ENCODE measurements at regions not wholly inside any gene's neighbourhood (a gene's known extent, or its start where the extent isn't known, plus 50 kb on each side); places are given as distances from the start of the nearest gene placed in this dataset.

GRCh38 chr5:96196890-96197289 lies 235.2 kb upstream of the ELL2 start:
- POLR2A ChIA-PET (ENCODE audit: unreplicated experiment) = no interaction called here
- no peak overlapping the region for H2AFZ ChIP-seq
- H3K79me2 ChIP-seq (ENCODE audit: low read depth) = no peaks in the 10 kb centered on the region
- CTCF ChIA-PET = no interaction called here
- H4K20me1 ChIP-seq (ENCODE audit: insufficient read depth) = no peaks in the 10 kb centered on the region
- DNase-seq = no peak
- TF ChIP-seq CTCF (conservative IDR thresholded peaks at IDR 0.05) (no peak), EZH2 (IDR thresholded peaks at IDR 0.05; ENCODE audit: low read depth) (no peak)
- H3K27ac ChIP-seq = no peak overlapping the region
- H3K4me1 ChIP-seq (replicated peaks; ENCODE audit: insufficient read depth) = no peaks in the 10 kb centered on the region
- H3K9me2 ChIP-seq (ENCODE audit: insufficient read depth) = no peaks in the 10 kb centered on the region
- no peaks in the 10 kb centered on the region for H3K36me3 ChIP-seq (ENCODE audit: low read depth)
- H3F3A ChIP-seq (ENCODE audit: insufficient read depth, low read depth) = no peaks in the 10 kb centered on the region
- H3K4me3 ChIP-seq = no peak overlapping the region
- intact Hi-C loops (cut with micrococcal nuclease; ENCODE audit: unreplicated experiment) = no loop called here
- no peak overlapping the region for H3K4me2 ChIP-seq
- BruUV-seq (replicated peaks) = no TSS peak
- H3K9me3 ChIP-seq (ENCODE audit: insufficient read depth, low read depth) = no peaks in the 10 kb centered on the region; the same call in 1 of the 2 replicates
- no peaks in the 10 kb centered on the region for H3K27me3 ChIP-seq (ENCODE audit: insufficient read depth, low read depth)

- Histone ChIP-seq H3F3A (ENCODE audit: insufficient read depth, low read depth) (no peaks in the 10 kb centered on the region), H3K9me3 (ENCODE audit: insufficient read depth, low read depth) (no peaks in the 10 kb centered on the region; the same call in 1 of the 2 replicates), H3K27me3 (ENCODE audit: insufficient read depth, low read depth) (no peaks in the 10 kb centered on the region), H3K4me3 (no peak overlapping the region), H3K4me2 (no peak overlapping the region), H4K20me1 (ENCODE audit: insufficient read depth) (no peaks in the 10 kb centered on the region), H3K4me1 (replicated peaks; ENCODE audit: insufficient read depth) (no peaks in the 10 kb centered on the region), H2AFZ (no peak overlapping the region), H3K27ac (no peak overlapping the region), H3K36me3 (ENCODE audit: low read depth) (no peaks in the 10 kb centered on the region), H3K79me2 (ENCODE audit: low read depth) (no peaks in the 10 kb centered on the region), H3K9me2 (ENCODE audit: insufficient read depth) (no peaks in the 10 kb centered on the region)
- no TSS peak for BruUV-seq (replicated peaks)
- intact Hi-C loops (cut with micrococcal nuclease; ENCODE audit: unreplicated experiment) = no loop called here
- no peak for TF ChIP-seq EZH2 (IDR thresholded peaks at IDR 0.05; ENCODE audit: low read depth)
- TF ChIP-seq CTCF (conservative IDR thresholded peaks at IDR 0.05) = no peak
- ChIA-PET POLR2A (ENCODE audit: unreplicated experiment) (no interaction called here), CTCF (no interaction called here)
- DNase-seq = no peak
Measured at GRCh38 chr5:96196407-96196806, 234.8 kb upstream of the ELL2 start.

GRCh38 chr5:96195123-96195522 lies 233.5 kb upstream of the ELL2 start:
- Histone ChIP-seq H3F3A (ENCODE audit: insufficient read depth, low read depth) (no peaks in the 10 kb centered on the region), H3K9me2 (ENCODE audit: insufficient read depth) (no peaks in the 10 kb centered on the region), H3K4me1 (replicated peaks; ENCODE audit: insufficient read depth) (no peaks in the 10 kb centered on the region), H3K4me3 (no peak overlapping the region), H3K79me2 (ENCODE audit: low read depth) (no peaks in the 10 kb centered on the region), H2AFZ (no peak overlapping the region), H3K4me2 (no peak overlapping the region), H3K27ac (no peak overlapping the region), H3K36me3 (ENCODE audit: low read depth) (no peaks in the 10 kb centered on the region), H3K9me3 (ENCODE audit: insufficient read depth, low read depth) (no peaks in the 10 kb centered on the region; the same call in 1 of the 2 replicates), H4K20me1 (ENCODE audit: insufficient read depth) (no peaks in the 10 kb centered on the region), H3K27me3 (ENCODE audit: insufficient read depth, low read depth) (no peaks in the 10 kb centered on the region)
- ChIA-PET CTCF (no interaction called here), POLR2A (ENCODE audit: unreplicated experiment) (interaction anchor here (0.5 kb wide), 1 partner anchor 67 kb away, joined by 4 read pairs; no protein-coding TSS in a partner anchor)
- DNase-seq = no peak
- BruUV-seq (replicated peaks) = no TSS peak
- intact Hi-C loops (cut with micrococcal nuclease; ENCODE audit: unreplicated experiment) = no loop called here
- no peak for TF ChIP-seq CTCF (conservative IDR thresholded peaks at IDR 0.05)
- TF ChIP-seq EZH2 (IDR thresholded peaks at IDR 0.05; ENCODE audit: low read depth) = no peak
